B cell (primary cell): ENCODE measurements at regions not wholly inside any gene's neighbourhood (a gene's known extent, or its start where the extent isn't known, plus 50 kb on each side); places are given as distances from the start of the nearest gene placed in this dataset.

Experiments
- EZH2 ChIP-seq: IDR thresholded peaks from 2 replicates; pipeline ENCODE4 v1.6.1; 2012; ENCODE audit warnings: borderline replicate concordance, low read depth, mild to moderate bottlenecking, moderate library complexity, low read length; ENCODE audit not compliant: insufficient read depth, poor library complexity, severe bottlenecking
- TF ChIP-seq, protein P1 (sequence below): fragments of 200-600 bp; IDR thresholded peaks from one replicate; pipeline ENCODE4 v1.8.0; 2022; ENCODE audit warnings: antibody characterized with exemption, mild to moderate bottlenecking

DNA sequence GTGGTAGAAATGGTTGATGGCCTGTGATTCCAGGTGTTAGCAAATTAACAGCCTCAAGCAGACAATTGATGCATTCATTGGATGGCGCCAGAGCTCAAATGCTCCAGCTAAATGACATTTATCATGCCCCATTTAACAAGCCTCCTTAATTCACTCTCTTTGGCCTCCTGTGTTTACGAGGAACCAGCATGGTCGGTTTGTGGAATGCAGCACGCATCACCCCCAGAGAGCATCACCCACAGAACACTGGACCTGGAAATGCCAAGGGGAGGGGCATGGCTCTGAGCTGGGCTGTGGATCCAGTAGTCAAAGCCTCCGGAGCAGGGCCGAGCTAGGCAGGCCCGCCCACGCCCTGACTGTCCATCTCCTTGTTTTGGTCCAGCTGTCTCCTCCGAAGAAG lies 434.0 kb downstream of the GADD45G start:
- TF ChIP-seq EZH2, result no peak
- TF ChIP-seq, protein P1, sequence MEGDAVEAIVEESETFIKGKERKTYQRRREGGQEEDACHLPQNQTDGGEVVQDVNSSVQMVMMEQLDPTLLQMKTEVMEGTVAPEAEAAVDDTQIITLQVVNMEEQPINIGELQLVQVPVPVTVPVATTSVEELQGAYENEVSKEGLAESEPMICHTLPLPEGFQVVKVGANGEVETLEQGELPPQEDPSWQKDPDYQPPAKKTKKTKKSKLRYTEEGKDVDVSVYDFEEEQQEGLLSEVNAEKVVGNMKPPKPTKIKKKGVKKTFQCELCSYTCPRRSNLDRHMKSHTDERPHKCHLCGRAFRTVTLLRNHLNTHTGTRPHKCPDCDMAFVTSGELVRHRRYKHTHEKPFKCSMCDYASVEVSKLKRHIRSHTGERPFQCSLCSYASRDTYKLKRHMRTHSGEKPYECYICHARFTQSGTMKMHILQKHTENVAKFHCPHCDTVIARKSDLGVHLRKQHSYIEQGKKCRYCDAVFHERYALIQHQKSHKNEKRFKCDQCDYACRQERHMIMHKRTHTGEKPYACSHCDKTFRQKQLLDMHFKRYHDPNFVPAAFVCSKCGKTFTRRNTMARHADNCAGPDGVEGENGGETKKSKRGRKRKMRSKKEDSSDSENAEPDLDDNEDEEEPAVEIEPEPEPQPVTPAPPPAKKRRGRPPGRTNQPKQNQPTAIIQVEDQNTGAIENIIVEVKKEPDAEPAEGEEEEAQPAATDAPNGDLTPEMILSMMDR, result no peak
